ENCODE measurements at regions not wholly inside any gene's neighbourhood (a gene's known extent, or its start where the extent isn't known, plus 50 kb on each side); places are given as distances from the start of the nearest gene placed in this dataset.

DNA sequence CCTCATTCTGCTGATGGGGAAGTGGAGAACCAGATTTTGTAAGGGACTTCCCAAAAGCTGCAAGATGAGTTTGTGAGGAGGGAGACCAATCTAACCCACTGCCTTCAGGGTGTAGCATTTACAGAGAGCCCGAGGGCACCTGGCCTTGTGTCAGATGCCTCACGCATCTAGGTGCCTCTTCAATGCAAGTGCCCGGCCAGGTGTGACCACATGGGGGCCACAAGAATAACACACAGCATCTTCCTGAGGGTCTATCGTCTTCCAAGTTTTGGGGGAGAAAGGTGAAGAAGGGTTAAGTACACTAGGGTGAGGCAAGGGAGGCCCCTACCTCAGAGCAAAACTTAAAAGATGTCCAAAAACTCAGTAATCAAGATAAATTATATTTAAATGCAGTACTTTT, 401.7 kb upstream of the CDH5 start:
- no peak for ATAC-seq
- DNase-seq, result no peak
- intact Hi-C loops (cut with DNase I), result loop anchor here in 1 of 2 donors (10.0 kb wide), 1 partner anchor 60 kb away; no protein-coding TSS in a partner anchor

GRCh38 chr16:65961476-65962143, 404.9 kb upstream of the CDH5 start:
- ATAC-seq (no peak), DNase-seq (no peak)
- intact Hi-C loops (cut with DNase I), result loop anchor here in 1 of 2 donors (10.0 kb wide), 1 partner anchor 57 kb away; no protein-coding TSS in a partner anchor

DNA sequence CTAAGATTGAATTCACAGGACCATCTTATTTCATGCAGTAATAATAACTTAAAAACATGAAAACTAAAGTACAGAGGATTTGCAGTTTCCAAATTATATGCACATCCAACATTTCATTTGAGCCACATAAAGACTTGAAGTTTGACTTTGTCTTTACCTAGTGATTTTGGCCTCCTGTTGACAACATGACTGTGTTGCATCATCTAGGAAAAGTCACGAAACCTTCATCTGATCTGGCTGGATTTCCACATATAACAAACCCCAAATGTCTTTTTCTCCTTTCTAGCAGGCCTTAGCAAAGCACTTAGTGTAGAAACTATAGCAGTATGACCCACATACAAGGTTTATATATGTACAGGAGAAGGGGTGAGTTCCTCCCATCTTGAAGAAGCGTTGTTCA, 406.5 kb upstream of the CDH5 start:
- ATAC-seq, result no peak
- intact Hi-C loops (cut with DNase I), result loop anchor here in 1 of 2 donors (10.0 kb wide), 1 partner anchor 55 kb away; no protein-coding TSS in a partner anchor
- no peak for DNase-seq

DNA sequence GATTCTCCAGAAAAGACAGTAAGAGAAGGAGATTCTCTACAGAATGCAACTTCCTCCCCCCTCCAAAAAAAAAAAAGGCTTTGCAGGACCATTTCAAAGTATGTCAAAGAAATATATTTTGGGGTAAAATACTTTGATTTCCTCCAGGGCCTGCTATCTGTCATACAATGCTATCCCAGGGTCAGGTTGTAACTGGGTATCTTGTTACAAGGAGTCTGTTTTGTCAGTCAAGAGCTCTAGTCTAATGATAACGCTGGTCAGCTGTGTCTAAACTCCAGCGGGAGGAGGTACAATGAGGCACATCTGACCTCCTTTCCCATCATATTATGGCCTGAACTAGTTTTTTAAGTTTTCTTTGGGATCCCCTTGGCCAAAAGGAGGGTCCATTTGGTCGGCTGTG, 408.4 kb upstream of the CDH5 start:
- no peak for ATAC-seq
- no peak for DNase-seq

DNA sequence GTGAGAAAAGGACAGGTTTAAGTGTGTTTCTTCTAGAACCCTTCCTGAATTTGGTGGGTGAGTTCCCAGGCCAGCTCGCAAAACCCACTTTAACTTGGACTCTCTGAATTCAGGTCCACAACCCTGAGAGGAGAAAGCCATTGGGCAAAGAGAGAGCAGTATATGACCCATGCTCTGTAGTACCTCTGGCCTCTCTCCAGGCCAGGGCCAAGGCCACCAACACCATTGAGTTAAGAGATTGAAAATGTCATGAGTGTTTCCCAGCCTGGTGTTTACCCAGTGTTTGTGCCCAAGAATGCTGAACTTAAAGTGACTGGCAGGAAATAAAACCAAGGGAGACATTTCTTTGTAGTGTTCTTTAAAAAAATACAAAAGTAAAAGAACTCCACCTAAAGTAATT, 410.4 kb upstream of the CDH5 start:
- intact Hi-C loops (cut with DNase I), result no loop called here
- no peak for ATAC-seq
- DNase-seq, result no peak

More for the DNA sequence above, 408.4 kb upstream of the CDH5 start:
- intact Hi-C loops (cut with DNase I), result no loop called here

DNA sequence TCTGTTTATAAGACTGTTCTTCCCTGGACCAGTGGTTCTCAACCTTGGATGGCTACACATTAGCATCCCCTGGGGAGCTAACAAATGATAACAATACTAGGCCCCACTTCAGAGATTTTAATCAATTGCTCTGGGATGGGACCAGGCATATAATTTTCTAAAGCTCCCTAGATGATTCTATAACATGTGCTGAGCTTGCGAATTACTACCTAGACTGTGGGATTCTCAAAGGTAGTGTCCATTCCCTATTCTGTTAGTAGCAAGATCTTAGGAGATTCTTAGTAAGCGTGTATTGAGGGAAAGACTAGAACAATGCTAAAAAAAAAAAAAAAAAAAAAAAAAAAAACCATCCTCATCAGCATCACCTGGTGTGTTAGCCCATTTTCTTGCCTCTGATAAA, 412.0 kb upstream of the CDH5 start:
- DNase-seq, result no peak
- intact Hi-C loops (cut with DNase I), result no loop called here
- ATAC-seq, result no peak

GRCh38 chr16:65950211-65950610, 416.3 kb upstream of the CDH5 start:
- intact Hi-C loops (cut with DNase I), result no loop called here
- ATAC-seq (no peak), DNase-seq (no peak)

GRCh38 chr16:65948361-65948760, 418.1 kb upstream of the CDH5 start:
- intact Hi-C loops (cut with DNase I), result no loop called here
- ATAC-seq (no peak), DNase-seq (no peak)

GRCh38 chr16:65947951-65948350, 418.5 kb upstream of the CDH5 start:
- ATAC-seq (no peak), DNase-seq (no peak)
- intact Hi-C loops (cut with DNase I), result no loop called here

GRCh38 chr16:65945493-65945892, 421.0 kb upstream of the CDH5 start:
- ATAC-seq (no peak), DNase-seq (no peak)
- intact Hi-C loops (cut with DNase I), result no loop called here

DNA sequence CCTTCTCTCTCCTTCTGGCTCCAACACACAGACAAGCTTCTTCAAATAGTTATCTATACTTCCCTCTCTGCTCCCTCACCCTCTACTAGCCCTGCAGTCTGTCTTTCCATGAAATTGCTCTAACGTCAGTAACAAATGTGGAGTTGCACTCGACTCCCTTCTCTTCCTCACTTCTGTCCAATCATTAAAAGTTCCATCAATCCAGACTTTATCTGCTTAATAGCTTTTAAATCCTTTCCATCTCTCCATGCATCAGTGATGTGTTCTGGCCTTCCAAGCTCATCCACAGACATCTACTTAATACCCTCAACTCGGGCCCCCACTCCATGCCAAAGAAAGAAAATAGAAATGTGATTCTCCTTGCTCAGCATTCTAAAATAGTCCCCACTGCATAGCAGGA, 422.1 kb upstream of the CDH5 start:
- ATAC-seq, result no peak
- no peak for DNase-seq
- intact Hi-C loops (cut with DNase I), result no loop called here

GRCh38 chr16:65940711-65941110, 425.8 kb upstream of the CDH5 start:
- no peak for ATAC-seq
- DNase-seq, result no peak
- intact Hi-C loops (cut with DNase I), result no loop called here

DNA sequence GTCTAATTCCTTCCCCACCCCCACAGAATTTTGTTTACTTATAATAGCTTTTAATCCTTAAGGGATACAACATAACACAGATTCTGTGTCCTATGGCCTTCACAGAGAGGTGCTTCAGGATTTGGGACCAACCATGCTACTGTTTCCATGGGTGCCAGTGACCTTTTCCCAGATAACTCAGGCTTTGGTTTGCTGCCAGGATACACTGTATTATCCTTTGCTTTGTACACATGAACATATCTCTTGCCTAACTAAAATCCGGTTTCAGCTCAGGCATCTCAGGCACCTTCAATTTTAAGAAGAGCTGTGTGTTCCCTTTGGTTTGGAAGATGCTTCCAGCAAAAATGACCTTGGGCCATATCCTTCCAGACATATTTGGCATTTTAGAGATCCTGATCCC, 428.4 kb upstream of the CDH5 start:
- intact Hi-C loops (cut with DNase I), result no loop called here
- DNase-seq (no peak), ATAC-seq (no peak)

DNA sequence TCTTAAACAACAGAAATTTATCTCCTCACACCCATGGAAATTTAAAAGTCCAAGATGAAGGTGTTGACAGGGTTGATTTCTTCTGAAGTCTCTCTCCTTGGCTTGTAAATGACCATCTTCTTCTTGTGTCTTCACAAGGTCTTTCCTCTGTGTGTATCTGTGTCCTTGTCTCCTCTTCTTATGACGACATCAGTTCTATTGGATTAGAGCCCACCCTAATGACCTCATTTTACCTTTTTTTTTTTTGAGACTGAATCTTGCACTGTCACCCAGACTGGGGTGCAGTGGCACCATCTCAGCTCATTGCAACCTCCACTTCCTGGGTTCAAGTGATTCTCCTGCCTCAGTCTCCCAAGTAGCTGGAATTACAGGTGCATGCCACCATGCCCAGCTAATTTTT, 429.0 kb upstream of the CDH5 start:
- DNase-seq (no peak), ATAC-seq (no peak)
- intact Hi-C loops (cut with DNase I), result no loop called here

- no peak for ATAC-seq
- DNase-seq, result no peak
- intact Hi-C loops (cut with DNase I), result no loop called here
Measured at GRCh38 chr16:65936096-65936495, 430.4 kb upstream of the CDH5 start.

GRCh38 chr16:65934443-65934842, 432.0 kb upstream of the CDH5 start:
- ATAC-seq (no peak), DNase-seq (no peak)
- intact Hi-C loops (cut with DNase I), result no loop called here

DNA sequence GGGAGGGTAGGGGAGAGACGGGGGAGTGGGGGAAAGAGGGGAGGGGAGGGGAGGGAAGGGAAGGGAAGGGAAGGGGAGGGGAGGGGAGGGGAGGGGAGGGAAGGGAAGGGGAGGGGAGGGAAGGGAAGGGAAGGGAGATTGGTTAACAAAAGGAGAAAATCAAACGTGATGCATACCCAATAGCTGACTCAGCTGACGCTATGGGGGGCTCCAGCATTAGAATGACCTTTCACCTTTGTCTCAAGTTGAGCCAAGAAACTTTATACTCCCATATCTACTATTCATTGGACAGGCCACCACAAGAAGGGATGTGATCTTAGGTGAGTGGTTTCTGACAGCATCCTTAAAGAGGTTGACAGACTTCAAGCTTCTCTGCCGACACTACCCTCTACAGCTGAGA, 432.8 kb upstream of the CDH5 start:
- ATAC-seq (no peak), DNase-seq (no peak)
- intact Hi-C loops (cut with DNase I), result no loop called here

DNA sequence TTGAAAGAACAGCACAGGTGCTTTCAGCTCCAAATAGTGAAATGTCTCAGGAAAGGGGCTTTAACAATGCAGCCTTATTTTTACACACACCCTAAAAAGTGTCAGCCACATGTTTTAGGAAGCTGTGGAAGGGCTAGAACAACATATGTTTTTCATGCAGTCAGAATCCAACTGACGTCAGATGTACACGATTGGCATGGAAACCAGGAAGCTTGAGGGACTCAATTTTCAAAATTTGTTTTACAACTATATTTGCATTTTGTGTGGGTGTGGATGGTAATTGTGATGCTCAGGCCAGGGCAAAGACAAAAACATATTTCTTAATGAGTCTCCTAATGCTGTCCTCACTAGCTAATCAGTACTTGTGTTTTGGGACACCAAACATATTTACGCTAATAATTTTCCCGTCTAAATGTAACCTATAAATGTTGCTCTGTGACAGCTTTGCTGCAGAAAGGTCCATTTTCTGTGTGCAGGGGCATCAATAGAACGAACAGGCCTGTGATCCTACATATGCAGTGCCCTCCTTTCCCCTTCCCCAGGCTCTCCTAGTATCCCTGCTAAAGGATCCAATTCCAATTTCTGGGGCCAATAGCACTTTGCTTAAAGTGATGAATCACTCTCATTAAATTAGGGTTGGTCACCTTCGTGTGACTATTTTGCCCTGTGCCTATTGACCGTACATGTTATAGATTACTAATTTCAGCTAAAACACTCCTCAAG, 434.0 kb upstream of the CDH5 start:
- intact Hi-C loops (cut with DNase I), result no loop called here
- no peak for ATAC-seq

DNA sequence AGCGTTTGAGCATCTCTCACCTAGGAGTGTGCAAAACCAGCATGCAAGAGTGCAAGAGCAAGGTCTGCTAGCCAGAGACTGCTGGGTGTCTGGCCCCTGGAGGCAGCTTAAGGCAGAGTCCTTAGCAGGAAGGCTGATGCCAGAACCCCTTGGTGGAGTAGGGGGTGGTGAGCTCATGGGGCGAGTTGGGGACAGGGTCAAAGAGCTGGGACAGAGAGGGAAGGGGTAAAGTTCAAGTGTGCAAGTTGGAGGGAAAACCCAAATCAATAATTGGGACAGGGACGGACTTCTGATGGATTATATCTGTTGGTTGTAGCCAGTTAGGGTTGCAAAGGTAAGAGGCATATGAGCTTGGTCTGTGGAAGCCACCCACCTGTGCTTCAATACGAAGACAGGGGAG, 443.6 kb upstream of the CDH5 start:
- ATAC-seq (no peak), DNase-seq (no peak)
- intact Hi-C loops (cut with DNase I), result no loop called here

More for the DNA sequence above, 434.0 kb upstream of the CDH5 start:
- DNase-seq, result no peak

GRCh38 chr16:65919986-65920376, 446.5 kb upstream of the CDH5 start:
- no peak for ATAC-seq
- intact Hi-C loops (cut with DNase I), result no loop called here
- no peak for DNase-seq
